ENCODE measurements at regions not wholly inside any gene's neighbourhood (a gene's known extent, or its start where the extent isn't known, plus 50 kb on each side); places are given as distances from the start of the nearest gene placed in this dataset.

DNA sequence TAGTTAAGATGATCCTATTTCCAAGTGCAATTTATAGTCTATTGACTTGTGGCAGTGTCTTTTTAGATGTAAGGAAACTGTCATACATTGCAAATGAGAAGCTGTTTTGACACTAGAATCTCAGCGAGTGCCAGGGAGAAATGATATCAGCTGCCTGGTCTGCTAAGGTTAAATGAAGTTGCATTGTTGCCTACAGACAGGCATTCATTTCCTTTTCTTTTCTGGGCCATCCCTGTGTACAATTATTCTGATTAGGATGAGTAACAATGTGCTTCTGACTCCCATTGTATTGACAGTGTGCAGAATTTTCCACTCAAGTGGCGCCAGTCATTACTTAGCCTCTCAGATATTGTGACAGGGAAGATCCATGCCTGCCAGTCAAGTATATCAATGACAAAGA lies 231.2 kb downstream of the GPAT3 start:
- no peaks in the 10 kb centered on the region for H3K4me1 ChIP-seq

GRCh38 chr4:83759611-83760010 lies 223.7 kb downstream of the GPAT3 start:
- Histone ChIP-seq H3K4me3 (no peak overlapping the region), H3K27me3 (no peaks in the 10 kb centered on the region), H3K4me1 (no peaks in the 10 kb centered on the region), H3K9me3 (no peaks in the 10 kb centered on the region), H3K36me3 (no peaks in the 10 kb centered on the region), H3K27ac (no peak overlapping the region)
- DNase-seq (ENCODE audit: low spot score) = no peak
- no peak for TF ChIP-seq CTCF (IDR thresholded peaks at IDR 0.05)

More for the DNA sequence above, 231.2 kb downstream of the GPAT3 start:
- no peak for TF ChIP-seq CTCF (IDR thresholded peaks at IDR 0.05)
- H3K36me3 ChIP-seq = no peaks in the 10 kb centered on the region
- H3K4me3 ChIP-seq = no peak overlapping the region
- no peaks in the 10 kb centered on the region for H3K9me3 ChIP-seq
- no peak for DNase-seq (ENCODE audit: low spot score)
- H3K27ac ChIP-seq = no peak overlapping the region
- H3K27me3 ChIP-seq = no peaks in the 10 kb centered on the region

- H3K27me3 ChIP-seq = no peaks in the 10 kb centered on the region
- H3K4me1 ChIP-seq = no peaks in the 10 kb centered on the region
- no peak for DNase-seq (ENCODE audit: low spot score)
- H3K9me3 ChIP-seq = no peaks in the 10 kb centered on the region
- no peak for TF ChIP-seq CTCF (IDR thresholded peaks at IDR 0.05)
- H3K36me3 ChIP-seq = no peaks in the 10 kb centered on the region
- no peak overlapping the region for H3K4me3 ChIP-seq
- no peak overlapping the region for H3K27ac ChIP-seq
Measured at GRCh38 chr4:83758285-83758684, 222.4 kb downstream of the GPAT3 start.

GRCh38 chr4:83757121-83757621 lies 221.3 kb downstream of the GPAT3 start:
- H3K4me3 ChIP-seq = no peak overlapping the region
- no peak for TF ChIP-seq CTCF (IDR thresholded peaks at IDR 0.05)
- no peaks in the 10 kb centered on the region for H3K9me3 ChIP-seq
- no peak for DNase-seq (ENCODE audit: low spot score)
- no peaks in the 10 kb centered on the region for H3K27me3 ChIP-seq
- no peaks in the 10 kb centered on the region for H3K36me3 ChIP-seq
- no peak overlapping the region for H3K27ac ChIP-seq
- no peaks in the 10 kb centered on the region for H3K4me1 ChIP-seq

DNA sequence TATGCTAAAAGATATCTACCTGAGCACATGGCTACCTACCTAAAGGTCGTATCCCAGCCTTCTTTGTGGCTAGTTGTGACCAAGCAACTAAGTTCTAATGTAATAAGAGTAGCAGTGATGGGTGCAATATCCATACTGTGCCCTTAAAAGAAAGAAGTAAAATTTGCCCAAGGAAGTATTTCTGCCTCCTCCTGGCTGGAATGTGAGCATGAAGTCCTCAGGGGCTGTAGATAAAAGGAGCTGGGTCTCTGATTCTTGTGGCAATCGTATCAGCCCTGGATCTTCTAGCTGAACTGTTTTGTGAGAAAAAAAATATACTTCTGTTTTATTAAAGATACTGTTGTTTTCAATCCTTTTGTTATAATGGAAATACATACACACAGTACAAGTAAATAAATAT lies 217.4 kb downstream of the GPAT3 start:
- DNase-seq (ENCODE audit: low spot score) = no peak
- H3K4me3 ChIP-seq = no peak overlapping the region
- H3K9me3 ChIP-seq = no peaks in the 10 kb centered on the region
- H3K36me3 ChIP-seq = no peaks in the 10 kb centered on the region
- H3K27me3 ChIP-seq = no peaks in the 10 kb centered on the region
- TF ChIP-seq CTCF (IDR thresholded peaks at IDR 0.05) = no peak
- no peak overlapping the region for H3K27ac ChIP-seq
- H3K4me1 ChIP-seq = no peaks in the 10 kb centered on the region

GRCh38 chr4:83751336-83751949 lies 215.5 kb downstream of the GPAT3 start:
- Histone ChIP-seq H3K4me3 (no peak overlapping the region), H3K27ac (no peak overlapping the region), H3K9me3 (no peaks in the 10 kb centered on the region), H3K36me3 (no peaks in the 10 kb centered on the region), H3K4me1 (no peaks in the 10 kb centered on the region), H3K27me3 (no peaks in the 10 kb centered on the region)
- DNase-seq (ENCODE audit: low spot score) = no peak
- TF ChIP-seq CTCF (IDR thresholded peaks at IDR 0.05) = no peak

Measured in right atrium auricular region (tissue), 2 donors.